ENCODE measurements at regions not wholly inside any gene's neighbourhood (a gene's known extent, or its start where the extent isn't known, plus 50 kb on each side); places are given as distances from the start of the nearest gene placed in this dataset.

GRCh38 chr21:41000838-41001237 lies 153.9 kb upstream of the DSCAM start:
- H3K27me3 Mint-ChIP-seq (ENCODE audit: low read depth in 3 of 3) = peaks cover 0 to 8% (median 0%) of the 10 kb centered on the region in 3 donors
- no peaks in the 10 kb centered on the region for H3K79me2 ChIP-seq (ENCODE audit: insufficient read depth, low read length)
- H3K36me3 ChIP-seq (replicated peaks in 1 of 2; ENCODE audit: control insufficient read depth in 1 of 2, insufficient read depth in 2 of 2, low read length in 2 of 2) = no peaks in the 10 kb centered on the region
- no peak overlapping the region for H3K27ac Mint-ChIP-seq
- no peaks in the 10 kb centered on the region for H4K20me1 ChIP-seq (ENCODE audit: insufficient read depth, low read length)
- no peak overlapping the region for H3K27ac ChIP-seq (ENCODE audit: low read depth in 1 of 2, low read length in 2 of 2)
- no peak overlapping the region for H2AFZ ChIP-seq (ENCODE audit: insufficient read depth, low read depth, low read length, poor library complexity, severe bottlenecking)
- no peaks in the 10 kb centered on the region for H3K4me1 Mint-ChIP-seq
- peaks cover 15 to 16% of the 10 kb centered on the region in 2 donors for H3K9me3 ChIP-seq (replicated peaks in 1 of 2; ENCODE audit: control insufficient read depth in 1 of 2, insufficient read depth in 1 of 2, low read length in 2 of 2)
- no peaks in the 10 kb centered on the region for H3K4me1 ChIP-seq (ENCODE audit: control insufficient read depth in 1 of 2, insufficient read depth in 2 of 2, low read length in 2 of 2)
- H3K4me3 ChIP-seq (replicated peaks in 1 of 3; ENCODE audit: low read depth in 2 of 3, low read length in 3 of 3) = no peak overlapping the region
- no peaks in the 10 kb centered on the region for H3K27me3 ChIP-seq (ENCODE audit: control insufficient read depth in 2 of 2, insufficient read depth in 2 of 2, low read length in 2 of 2)
- no peak for DNase-seq
- H3K9me3 Mint-ChIP-seq = peaks cover 6 to 24% (median 14%) of the 10 kb centered on the region in 7 donors
- intact Hi-C loops (cut with micrococcal nuclease) = no loop called here
- TF ChIP-seq CTCF (IDR thresholded peaks at IDR 0.05) = no peak
- no peak overlapping the region for H3K4me3 Mint-ChIP-seq
- H3K36me3 Mint-ChIP-seq = no peaks in the 10 kb centered on the region
- no CpG with 5 or more reads among the region's 1 CpG for WGBS (ENCODE audit: insufficient coverage)
- no peak overlapping the region for H3K4me2 ChIP-seq (replicated peaks; ENCODE audit: extremely low read depth, low read length, poor library complexity, severe bottlenecking)
- H3K9ac ChIP-seq (ENCODE audit: insufficient read depth, low read length, poor library complexity, severe bottlenecking) = no peak overlapping the region

GRCh38 chr21:41006636-41007035 lies 159.7 kb upstream of the DSCAM start:
- H3K27me3 Mint-ChIP-seq (ENCODE audit: low read depth in 3 of 3) = peaks cover 0 to 8% (median 0%) of the 10 kb centered on the region in 3 donors
- H3K9me3 ChIP-seq (replicated peaks in 1 of 2; ENCODE audit: control insufficient read depth in 1 of 2, insufficient read depth in 1 of 2, low read length in 2 of 2) = peaks cover 11% of the 10 kb centered on the region in 2 donors
- H3K4me1 ChIP-seq (ENCODE audit: control insufficient read depth in 1 of 2, insufficient read depth in 2 of 2, low read length in 2 of 2) = no peaks in the 10 kb centered on the region
- no peaks in the 10 kb centered on the region for H3K4me1 Mint-ChIP-seq
- no peak overlapping the region for H3K4me2 ChIP-seq (replicated peaks; ENCODE audit: extremely low read depth, low read length, poor library complexity, severe bottlenecking)
- intact Hi-C loops (cut with micrococcal nuclease) = no loop called here
- H3K4me3 ChIP-seq (replicated peaks in 1 of 3; ENCODE audit: low read depth in 2 of 3, low read length in 3 of 3) = no peak overlapping the region
- no peaks in the 10 kb centered on the region for H3K79me2 ChIP-seq (ENCODE audit: insufficient read depth, low read length)
- no peak overlapping the region for H3K4me3 Mint-ChIP-seq
- no peaks in the 10 kb centered on the region for H4K20me1 ChIP-seq (ENCODE audit: insufficient read depth, low read length)
- no peaks in the 10 kb centered on the region for H3K27me3 ChIP-seq (ENCODE audit: control insufficient read depth in 2 of 2, insufficient read depth in 2 of 2, low read length in 2 of 2)
- H3K9ac ChIP-seq (ENCODE audit: insufficient read depth, low read length, poor library complexity, severe bottlenecking) = no peak overlapping the region
- no peaks in the 10 kb centered on the region for H3K36me3 ChIP-seq (replicated peaks in 1 of 2; ENCODE audit: control insufficient read depth in 1 of 2, insufficient read depth in 2 of 2, low read length in 2 of 2)
- no peaks in the 10 kb centered on the region for H3K36me3 Mint-ChIP-seq
- 91% methylated on average over 3 of the region's 6 CpGs for WGBS (ENCODE audit: insufficient coverage)
- no peak overlapping the region for H2AFZ ChIP-seq (ENCODE audit: insufficient read depth, low read depth, low read length, poor library complexity, severe bottlenecking)
- H3K27ac ChIP-seq (ENCODE audit: low read depth in 1 of 2, low read length in 2 of 2) = no peak overlapping the region
- H3K27ac Mint-ChIP-seq = no peak overlapping the region
- no peak for DNase-seq
- TF ChIP-seq CTCF (IDR thresholded peaks at IDR 0.05) = no peak
- H3K9me3 Mint-ChIP-seq = peaks cover 0 to 23% (median 8%) of the 10 kb centered on the region in 7 donors
